Adrenal gland (tissue), 5 donors: ENCODE measurements at regions not wholly inside any gene's neighbourhood (a gene's known extent, or its start where the extent isn't known, plus 50 kb on each side); places are given as distances from the start of the nearest gene placed in this dataset.

ENCODE experiments used
- CTCF ChIP-seq, 6 experiments: fragments of 450-650 bp in 4 of 6; fragments of 200-600 bp in 2 of 6; sonication (generic) in 1 of 6; IDR thresholded peaks; 1 replicate in 5 of 6; 2 replicates in 1 of 6; pipeline versions ENCODE4 v1.5.1 to v1.8.0; 2016 to 2021; ENCODE audit warnings: antibody characterized with exemption in 6 of 6, mild to moderate bottlenecking in 2 of 6, moderate library complexity in 1 of 6
- POLR2A ChIP-seq, 2 donors: fragments of 450-650 bp; IDR thresholded peaks; one replicate each; pipeline ENCODE4 v1.6.1; 2017; ENCODE audit warnings: antibody characterized with exemption in 2 of 2, mild to moderate bottlenecking in 2 of 2, moderate library complexity in 1 of 2
- donor health status: DM: no; HTN: no; CAD: no.

GRCh38 chr4:129232589-129233337, 136.8 kb downstream of the C4orf33 start:
- TF ChIP-seq CTCF (IDR thresholded peaks at IDR 0.05) (no peak), POLR2A (IDR thresholded peaks at IDR 0.05) (no peak)
